GM23338 (cell line): ENCODE measurements at regions not wholly inside any gene's neighbourhood (a gene's known extent, or its start where the extent isn't known, plus 50 kb on each side); places are given as distances from the start of the nearest gene placed in this dataset.

ENCODE experiments used
- CREB1 ChIP-seq: fragments of 250-450 bp; sonication (Bioruptor Pico); IDR thresholded peaks from 2 replicates; pipeline ENCODE4 v1.5.0; 2020; ENCODE audit warnings: low read depth, mild to moderate bottlenecking, moderate library complexity
- ETS1 ChIP-seq: IDR thresholded peaks from 2 replicates; pipeline ENCODE4 v1.6.1; 2016; ENCODE audit warnings: antibody characterized with exemption
- EZH2 ChIP-seq: fragments of 200-600 bp; sonication (generic); IDR thresholded peaks from one replicate; pipeline ENCODE4 v1.8.0; 2017; ENCODE audit warnings: antibody characterized with exemption, mild to moderate bottlenecking, low read depth; ENCODE audit not compliant: unreplicated experiment
- EZH2phosphoT487 ChIP-seq: fragments of 200-600 bp; sonication (generic); IDR thresholded peaks from one replicate; pipeline ENCODE4 v1.8.1; 2018; ENCODE audit warnings: antibody characterized with exemption; ENCODE audit not compliant: unreplicated experiment
- JUNB ChIP-seq: IDR thresholded peaks from one replicate; pipeline ENCODE4 v1.6.1; 2016; ENCODE audit warnings: antibody characterized with exemption; ENCODE audit not compliant: unreplicated experiment
- NANOG ChIP-seq: IDR thresholded peaks from 2 replicates; pipeline ENCODE4 v1.6.1; 2016; ENCODE audit warnings: antibody characterized with exemption, borderline replicate concordance
- POLR2AphosphoS5 ChIP-seq: IDR thresholded peaks from 2 replicates; pipeline ENCODE4 v1.6.1; 2016; ENCODE audit warnings: antibody characterized with exemption, low read depth
- REST ChIP-seq: IDR thresholded peaks from one replicate; pipeline ENCODE4 v1.6.1; 2018; ENCODE audit warnings: antibody characterized with exemption; ENCODE audit not compliant: unreplicated experiment
- STAT1 ChIP-seq: IDR thresholded peaks from one replicate; pipeline ENCODE4 v1.6.1; 2016; ENCODE audit warnings: antibody characterized with exemption; ENCODE audit not compliant: unreplicated experiment
- ZNF114 ChIP-seq: fragments of 250-450 bp; sonication (Bioruptor Pico); IDR thresholded peaks from 2 replicates; pipeline ENCODE4 v1.5.0; 2020; ENCODE audit warnings: mild to moderate bottlenecking, moderate library complexity
- TF ChIP-seq, protein P1 (sequence below), 2 experiments: fragments of 200-600 bp in 1 of 2; sonication (generic) in 1 of 2; conservative IDR thresholded peaks; 2 replicates each; pipeline versions ENCODE4 v1.5.1 to v1.6.1; 2016 to 2017; ENCODE audit warnings: antibody characterized with exemption in 2 of 2, low read depth in 2 of 2, mild to moderate bottlenecking in 2 of 2, moderate library complexity in 1 of 2

DNA sequence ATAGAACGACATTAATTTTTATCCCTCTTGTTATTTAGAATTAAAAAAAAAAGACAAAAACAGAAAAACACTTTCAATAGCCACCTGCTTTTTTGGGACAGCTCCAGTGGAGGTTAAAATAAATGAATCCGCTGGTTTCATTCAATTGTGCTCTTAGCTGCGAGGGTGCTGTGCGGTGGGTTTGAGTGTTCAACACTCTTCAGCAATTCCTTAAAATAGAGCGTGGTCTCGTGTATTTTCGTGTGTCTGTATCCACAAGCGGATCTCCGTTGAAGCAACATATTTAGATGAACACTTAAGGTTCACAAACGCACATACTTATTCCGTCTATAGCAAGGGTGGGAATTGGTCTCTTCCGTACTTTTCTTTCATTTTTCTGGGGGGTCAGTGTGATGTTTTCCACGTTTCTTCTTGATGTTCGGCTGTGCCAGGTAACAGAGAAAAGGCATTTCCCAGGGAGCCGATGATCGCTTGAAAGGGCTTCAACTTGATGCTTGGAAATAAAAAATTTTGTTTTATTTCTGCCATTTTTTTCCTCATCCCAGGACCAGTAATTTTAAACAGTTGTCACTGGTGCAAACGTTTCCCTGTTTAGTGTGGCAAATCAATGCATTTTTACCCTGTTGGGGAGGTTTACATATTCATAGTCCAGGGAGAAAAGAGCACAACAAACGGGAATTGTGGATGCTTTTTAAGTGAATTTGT, 297.9 kb downstream of the IRF8 start:
- TF ChIP-seq, protein P1, sequence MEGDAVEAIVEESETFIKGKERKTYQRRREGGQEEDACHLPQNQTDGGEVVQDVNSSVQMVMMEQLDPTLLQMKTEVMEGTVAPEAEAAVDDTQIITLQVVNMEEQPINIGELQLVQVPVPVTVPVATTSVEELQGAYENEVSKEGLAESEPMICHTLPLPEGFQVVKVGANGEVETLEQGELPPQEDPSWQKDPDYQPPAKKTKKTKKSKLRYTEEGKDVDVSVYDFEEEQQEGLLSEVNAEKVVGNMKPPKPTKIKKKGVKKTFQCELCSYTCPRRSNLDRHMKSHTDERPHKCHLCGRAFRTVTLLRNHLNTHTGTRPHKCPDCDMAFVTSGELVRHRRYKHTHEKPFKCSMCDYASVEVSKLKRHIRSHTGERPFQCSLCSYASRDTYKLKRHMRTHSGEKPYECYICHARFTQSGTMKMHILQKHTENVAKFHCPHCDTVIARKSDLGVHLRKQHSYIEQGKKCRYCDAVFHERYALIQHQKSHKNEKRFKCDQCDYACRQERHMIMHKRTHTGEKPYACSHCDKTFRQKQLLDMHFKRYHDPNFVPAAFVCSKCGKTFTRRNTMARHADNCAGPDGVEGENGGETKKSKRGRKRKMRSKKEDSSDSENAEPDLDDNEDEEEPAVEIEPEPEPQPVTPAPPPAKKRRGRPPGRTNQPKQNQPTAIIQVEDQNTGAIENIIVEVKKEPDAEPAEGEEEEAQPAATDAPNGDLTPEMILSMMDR (conservative IDR thresholded peaks at IDR 0.05; ENCODE audit: low read depth in 2 of 2): no peak
- TF ChIP-seq EZH2: no peak
- TF ChIP-seq POLR2AphosphoS5: no peak
- no peak for TF ChIP-seq CREB1 (CRISPR knock-in tag)
- TF ChIP-seq REST: no peak
- no peak for TF ChIP-seq EZH2phosphoT487
- no peak for TF ChIP-seq JUNB
- no peak for TF ChIP-seq STAT1
- no peak for TF ChIP-seq ETS1
- TF ChIP-seq ZNF114 (CRISPR knock-in tag): no peak
- TF ChIP-seq NANOG: no peak
